Left renal pelvis (tissue), 4 donors: ENCODE measurements at regions not wholly inside any gene's neighbourhood (a gene's known extent, or its start where the extent isn't known, plus 50 kb on each side); places are given as distances from the start of the nearest gene placed in this dataset.

Experiments
- DNase-seq, 4 donors: peaks; one replicate each; pipeline ENCODE4 v3.0.0-alpha.2; 2013; ENCODE audit warnings: low read depth in 4 of 4, low spot score in 3 of 4

- no peak for DNase-seq
Measured at GRCh38 chr2:165033402-165033801, 78.1 kb upstream of the SLC38A11 start.

- DNase-seq, result no peak
Measured at GRCh38 chr2:165032559-165032958, 77.2 kb upstream of the SLC38A11 start.

- no peak for DNase-seq
Measured at GRCh38 chr2:165024199-165024598, 68.9 kb upstream of the SLC38A11 start.

DNA sequence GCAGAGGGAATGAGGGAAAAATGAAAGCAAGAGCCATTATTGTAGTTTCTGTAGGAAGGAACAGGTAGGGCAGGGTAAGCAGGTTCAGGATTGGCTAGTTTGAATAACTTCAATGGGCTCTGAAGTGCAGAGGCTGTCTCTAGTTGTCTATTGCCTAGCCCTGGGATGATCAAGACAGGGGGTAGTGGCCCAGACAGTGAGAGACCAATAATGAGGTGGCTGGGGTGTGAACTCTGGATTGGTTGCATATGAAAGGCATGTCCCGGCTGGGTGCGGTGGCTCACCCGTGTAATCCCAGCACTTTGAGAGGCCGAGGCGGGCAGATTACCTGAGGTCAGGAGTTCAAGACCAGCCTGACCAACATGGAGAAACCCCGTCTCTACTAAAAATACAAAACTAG, 67.5 kb upstream of the SLC38A11 start:
- no peak for DNase-seq

DNA sequence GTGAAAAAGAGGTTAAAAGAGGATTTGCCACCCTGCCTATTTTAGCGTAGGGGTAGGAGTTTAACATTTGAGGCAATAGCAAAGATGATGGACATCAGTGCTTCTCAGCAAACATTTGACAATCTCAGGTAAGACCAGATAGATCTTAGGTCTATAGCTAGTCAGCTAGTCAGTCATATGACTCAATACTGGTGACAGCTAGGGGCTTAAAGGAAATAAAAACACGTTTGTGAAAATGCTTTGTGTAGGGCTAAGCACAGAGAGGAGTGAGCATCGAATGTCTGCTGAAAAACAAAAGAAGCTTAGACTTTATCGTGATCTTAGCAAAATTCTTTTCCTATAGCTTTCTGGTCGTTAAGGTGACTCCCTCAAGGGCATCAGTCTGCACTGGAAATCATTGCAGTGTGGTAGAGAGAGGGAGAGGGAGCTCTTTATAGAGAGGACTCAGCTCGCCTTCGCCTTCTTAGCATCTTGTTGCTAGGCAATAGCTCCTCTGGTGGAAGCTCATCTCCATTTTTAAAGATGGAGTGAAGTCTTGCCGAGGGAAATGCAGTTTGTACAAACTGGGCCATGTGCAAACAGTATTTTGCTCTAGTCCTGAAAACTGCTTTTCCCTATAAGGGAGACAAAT, 62.8 kb upstream of the SLC38A11 start:
- DNase-seq, result no peak

GRCh38 chr2:165016772-165017411, 61.6 kb upstream of the SLC38A11 start:
- no peak for DNase-seq

- DNase-seq, result peak; percentile 10 to 39 (median 32)
Measured at GRCh38 chr2:165015052-165015642, 59.8 kb upstream of the SLC38A11 start.

GRCh38 chr2:165013944-165014619, 58.8 kb upstream of the SLC38A11 start:
- no peak for DNase-seq

GRCh38 chr2:165011199-165011598, 55.9 kb upstream of the SLC38A11 start:
- no peak for DNase-seq

DNA sequence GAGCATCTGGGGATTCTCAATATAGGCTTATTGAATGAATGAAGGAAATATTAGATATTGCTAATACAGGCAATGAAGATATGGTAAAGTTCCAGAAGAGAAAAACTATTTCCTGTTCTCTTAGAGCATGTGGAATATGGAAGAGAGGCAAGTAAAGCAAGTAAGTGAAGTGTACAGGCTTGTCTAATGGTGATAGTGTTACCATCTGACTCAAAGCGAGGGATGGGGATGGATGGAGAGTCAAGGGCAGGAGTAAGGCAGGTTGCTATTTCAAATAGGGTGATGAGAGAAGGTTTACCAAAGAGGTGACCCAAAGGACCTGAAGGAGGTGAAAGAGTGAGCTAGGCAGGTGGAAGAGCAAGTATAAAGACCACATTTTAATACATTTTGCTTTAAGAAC, 55.2 kb upstream of the SLC38A11 start:
- DNase-seq, result no peak

- no peak for DNase-seq
Measured at GRCh38 chr2:165009466-165009865, 54.1 kb upstream of the SLC38A11 start.

DNA sequence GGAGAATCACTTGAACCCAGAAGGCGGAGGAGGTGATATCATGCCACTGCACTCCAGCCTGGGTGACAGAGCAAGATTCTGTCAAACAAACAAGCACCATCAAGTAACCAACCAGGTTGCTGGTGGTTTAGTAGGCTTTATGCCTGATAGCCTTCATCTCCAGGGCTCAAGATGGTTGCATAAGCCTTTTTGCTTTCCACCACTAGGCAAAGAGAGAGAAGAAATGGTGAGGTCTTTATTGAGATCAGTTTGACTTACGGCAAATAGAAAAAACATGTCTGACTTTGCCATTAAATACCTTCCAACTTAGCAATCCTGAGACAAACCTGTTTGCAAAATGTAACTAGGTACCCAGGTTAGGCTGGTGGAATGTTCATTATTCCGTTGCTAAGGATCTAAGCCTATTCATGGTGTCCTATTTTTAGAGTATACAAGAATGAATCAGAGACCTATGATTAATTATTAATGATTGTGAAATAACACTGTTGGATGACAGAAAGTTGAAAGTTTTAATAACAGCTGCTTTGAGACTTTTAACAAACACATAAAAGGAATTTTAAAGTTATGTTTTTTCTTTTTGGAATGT, 53.5 kb upstream of the SLC38A11 start:
- DNase-seq, result no peak

DNA sequence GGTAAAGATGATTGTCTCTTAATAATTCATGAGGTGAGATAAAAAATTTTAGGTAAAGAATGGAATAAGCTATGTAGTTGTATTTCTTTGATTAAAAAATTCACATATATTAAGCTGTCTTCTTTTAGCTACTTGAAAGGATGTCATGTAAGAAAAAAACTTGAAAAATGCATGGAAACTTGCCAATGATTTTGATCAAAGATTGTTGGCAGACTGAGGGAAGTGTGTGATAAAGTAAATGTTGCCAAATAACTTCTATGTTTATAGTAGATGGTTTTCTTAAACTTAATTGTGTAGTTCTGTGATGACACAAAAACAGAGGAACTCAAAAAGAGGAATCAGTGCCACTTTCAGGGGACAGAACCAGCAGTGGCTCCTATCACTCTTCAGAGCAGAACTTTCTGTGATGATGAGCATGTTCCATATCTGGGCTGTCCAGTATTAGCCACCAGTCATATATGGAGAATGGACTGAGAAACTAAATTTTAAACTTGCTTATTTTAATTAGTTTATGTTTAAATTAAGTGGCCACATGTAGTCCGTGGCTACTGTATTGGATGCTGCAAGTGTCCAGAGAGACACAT, 51.9 kb upstream of the SLC38A11 start:
- DNase-seq, result no peak
